Endothelial cell (in vitro differentiated cells): ENCODE measurements at regions not wholly inside any gene's neighbourhood (a gene's known extent, or its start where the extent isn't known, plus 50 kb on each side); places are given as distances from the start of the nearest gene placed in this dataset.

Experiments used
- DNase-seq: peaks from one replicate; pipeline ENCODE4 v3.0.0; 2021; ENCODE audit warnings: low spot score
- H3K27ac Mint-ChIP-seq: one replicate; pipeline ENCODE4 v1.8.0; 2021; ENCODE audit warnings: mixed read lengths, inconsistent platforms; ENCODE audit not compliant: unreplicated experiment
- H3K27me3 Mint-ChIP-seq: one replicate; pipeline ENCODE4 v1.8.0; 2021; ENCODE audit warnings: mild to moderate bottlenecking, moderate library complexity, mixed read lengths, inconsistent platforms; ENCODE audit not compliant: unreplicated experiment
- H3K36me3 Mint-ChIP-seq: one replicate; pipeline ENCODE4 v1.8.0; 2021; ENCODE audit warnings: mild to moderate bottlenecking, low read depth, mixed read lengths, inconsistent platforms; ENCODE audit not compliant: unreplicated experiment
- H3K4me1 Mint-ChIP-seq: one replicate; pipeline ENCODE4 v1.8.0; 2021; ENCODE audit warnings: mild to moderate bottlenecking, mixed read lengths, inconsistent platforms; ENCODE audit not compliant: unreplicated experiment
- H3K4me3 Mint-ChIP-seq: one replicate; pipeline ENCODE4 v1.8.0; 2021; ENCODE audit warnings: mild to moderate bottlenecking, mixed read lengths, inconsistent platforms; ENCODE audit not compliant: unreplicated experiment
- H3K9me3 Mint-ChIP-seq: one replicate; pipeline ENCODE4 v1.8.0; 2021; ENCODE audit warnings: mixed read lengths, inconsistent platforms; ENCODE audit not compliant: unreplicated experiment
- TF ChIP-seq, protein P1 (sequence below): fragments of 200-600 bp; sonication (generic); IDR thresholded peaks from one replicate; pipeline ENCODE4 v1.5.0; 2021; ENCODE audit warnings: antibody characterized with exemption; ENCODE audit not compliant: unreplicated experiment

DNA sequence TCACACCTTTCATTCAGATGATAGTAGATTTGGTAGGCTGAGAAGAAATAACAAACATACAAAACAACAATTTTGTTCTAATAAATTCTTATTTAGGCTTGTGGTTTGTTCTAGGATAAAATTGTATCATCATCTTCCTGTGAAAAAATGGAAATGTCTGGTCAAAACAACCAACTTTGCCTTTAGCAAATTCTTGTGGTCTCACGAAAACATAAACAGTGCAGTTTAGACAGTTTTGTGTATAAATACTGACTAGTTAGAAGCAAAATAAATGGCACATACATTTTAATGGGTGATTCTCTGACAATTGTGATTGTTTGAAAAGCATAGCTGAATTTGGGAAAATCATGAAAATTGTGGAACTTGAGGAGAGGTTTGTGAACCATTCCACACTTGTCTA, 180.1 kb downstream of the TDRD15 start:
- Mint-ChIP-seq H3K4me1 (no peaks in the 10 kb centered on the region), H3K27ac (no peak overlapping the region), H3K9me3 (no peaks in the 10 kb centered on the region), H3K4me3 (no peak overlapping the region), H3K27me3 (no peaks in the 10 kb centered on the region), H3K36me3 (no peaks in the 10 kb centered on the region)
- DNase-seq = no peak
- TF ChIP-seq, protein P1, sequence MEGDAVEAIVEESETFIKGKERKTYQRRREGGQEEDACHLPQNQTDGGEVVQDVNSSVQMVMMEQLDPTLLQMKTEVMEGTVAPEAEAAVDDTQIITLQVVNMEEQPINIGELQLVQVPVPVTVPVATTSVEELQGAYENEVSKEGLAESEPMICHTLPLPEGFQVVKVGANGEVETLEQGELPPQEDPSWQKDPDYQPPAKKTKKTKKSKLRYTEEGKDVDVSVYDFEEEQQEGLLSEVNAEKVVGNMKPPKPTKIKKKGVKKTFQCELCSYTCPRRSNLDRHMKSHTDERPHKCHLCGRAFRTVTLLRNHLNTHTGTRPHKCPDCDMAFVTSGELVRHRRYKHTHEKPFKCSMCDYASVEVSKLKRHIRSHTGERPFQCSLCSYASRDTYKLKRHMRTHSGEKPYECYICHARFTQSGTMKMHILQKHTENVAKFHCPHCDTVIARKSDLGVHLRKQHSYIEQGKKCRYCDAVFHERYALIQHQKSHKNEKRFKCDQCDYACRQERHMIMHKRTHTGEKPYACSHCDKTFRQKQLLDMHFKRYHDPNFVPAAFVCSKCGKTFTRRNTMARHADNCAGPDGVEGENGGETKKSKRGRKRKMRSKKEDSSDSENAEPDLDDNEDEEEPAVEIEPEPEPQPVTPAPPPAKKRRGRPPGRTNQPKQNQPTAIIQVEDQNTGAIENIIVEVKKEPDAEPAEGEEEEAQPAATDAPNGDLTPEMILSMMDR = no peak

- H3K27me3 Mint-ChIP-seq = no peaks in the 10 kb centered on the region
- H3K36me3 Mint-ChIP-seq = no peaks in the 10 kb centered on the region
- no peak for DNase-seq
- H3K9me3 Mint-ChIP-seq = no peaks in the 10 kb centered on the region
- no peaks in the 10 kb centered on the region for H3K4me1 Mint-ChIP-seq
- H3K4me3 Mint-ChIP-seq = no peak overlapping the region
- no peak overlapping the region for H3K27ac Mint-ChIP-seq
- TF ChIP-seq, protein P1 = no peak
Measured at GRCh38 chr2:21305581-21305980, 181.8 kb downstream of the TDRD15 start.

DNA sequence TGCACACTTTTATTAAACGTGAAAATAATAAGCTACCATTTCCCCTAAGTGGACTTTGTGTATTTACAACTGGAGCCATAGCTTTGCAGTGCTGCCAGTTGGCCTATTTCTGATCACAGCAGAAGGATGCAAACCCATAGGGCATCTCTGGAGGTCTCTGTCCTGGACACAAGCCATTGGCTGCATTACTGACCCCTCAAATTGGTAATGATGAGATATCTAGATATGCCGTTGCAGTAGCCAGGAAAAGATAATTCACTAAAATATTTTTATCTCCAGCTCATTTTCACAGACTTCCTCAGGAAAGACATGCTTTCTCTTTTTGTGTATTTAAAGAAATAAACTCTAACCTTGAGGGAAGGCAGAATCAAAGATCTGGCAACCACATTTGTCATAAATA, 182.5 kb downstream of the TDRD15 start:
- TF ChIP-seq, protein P1 = no peak
- no peak for DNase-seq
- Mint-ChIP-seq H3K27ac (no peak overlapping the region), H3K9me3 (no peaks in the 10 kb centered on the region), H3K4me1 (no peaks in the 10 kb centered on the region), H3K36me3 (no peaks in the 10 kb centered on the region), H3K4me3 (no peak overlapping the region), H3K27me3 (no peaks in the 10 kb centered on the region)

DNA sequence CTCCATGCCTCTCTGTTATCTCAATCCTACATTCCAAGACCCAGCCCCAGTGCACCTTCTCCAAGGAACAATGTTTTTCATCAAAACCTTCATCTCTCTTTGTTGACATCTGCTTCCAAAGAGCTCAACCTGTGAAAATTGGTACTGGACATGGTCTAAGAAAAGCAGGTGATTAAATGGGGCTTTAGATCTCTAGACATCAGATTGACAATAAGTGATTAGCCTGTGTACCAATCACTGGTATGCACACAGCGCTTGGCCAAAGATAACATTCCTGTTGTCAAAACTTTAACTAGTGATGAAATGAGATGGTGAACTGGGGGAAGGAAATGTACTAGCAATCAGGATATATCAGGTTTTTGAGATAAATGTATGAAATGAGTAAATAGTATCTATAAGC, 183.3 kb downstream of the TDRD15 start:
- Mint-ChIP-seq H3K4me1 (no peaks in the 10 kb centered on the region), H3K27ac (no peak overlapping the region), H3K27me3 (no peaks in the 10 kb centered on the region), H3K4me3 (no peak overlapping the region), H3K36me3 (no peaks in the 10 kb centered on the region), H3K9me3 (no peaks in the 10 kb centered on the region)
- DNase-seq = no peak
- TF ChIP-seq, protein P1 = no peak

- DNase-seq = no peak
- TF ChIP-seq, protein P1 = no peak
- peaks cover 4% of the 10 kb centered on the region for H3K4me1 Mint-ChIP-seq
- no peak overlapping the region for H3K4me3 Mint-ChIP-seq
- no peaks in the 10 kb centered on the region for H3K36me3 Mint-ChIP-seq
- no peaks in the 10 kb centered on the region for H3K27me3 Mint-ChIP-seq
- no peak overlapping the region for H3K27ac Mint-ChIP-seq
- H3K9me3 Mint-ChIP-seq = no peaks in the 10 kb centered on the region
Measured at GRCh38 chr2:21310493-21310892, 186.7 kb downstream of the TDRD15 start.
